GM23338 (cell line): ENCODE measurements at regions not wholly inside any gene's neighbourhood (a gene's known extent, or its start where the extent isn't known, plus 50 kb on each side); places are given as distances from the start of the nearest gene placed in this dataset.

Source experiments
- ATAC-seq: fragments of 200-7000 bp; cut with Tn5 transposase; 3 replicates; pipeline ENCODE4 v1.9.1; 2020
- DNase-seq: peaks from one replicate; pipeline ENCODE4 v3.0.0-alpha.2; 2015; ENCODE audit warnings: low spot score
- H2AFZ ChIP-seq: fragments of 200-600 bp; sonication (generic); 2 replicates; pipeline ENCODE4 v1.8.0; 2016; ENCODE audit warnings: antibody characterized with exemption, mild to moderate bottlenecking, moderate library complexity
- H3F3A ChIP-seq: fragments of 200-600 bp; sonication (generic); replicated peaks from 2 replicates; pipeline ENCODE4 v1.8.0; 2017; ENCODE audit warnings: antibody characterized with exemption, mixed run types, low read depth
- H3K27ac ChIP-seq: fragments of 200-600 bp; sonication (generic); 2 replicates; pipeline ENCODE4 v1.6.1; 2016; ENCODE audit warnings: low read depth
- H3K27me3 ChIP-seq: fragments of 200-600 bp; sonication (generic); 2 replicates; pipeline ENCODE4 v1.8.0; 2016; ENCODE audit warnings: mild to moderate bottlenecking, mixed run types, moderate library complexity; ENCODE audit not compliant: insufficient read depth
- H3K36me3 ChIP-seq: fragments of 200-600 bp; sonication (generic); 2 replicates; pipeline ENCODE4 v1.8.0; 2016; ENCODE audit warnings: mild to moderate bottlenecking; ENCODE audit not compliant: insufficient read depth
- H3K4me1 ChIP-seq: fragments of 200-600 bp; sonication (generic); 2 replicates; pipeline ENCODE4 v1.8.0; 2016; ENCODE audit warnings: mild to moderate bottlenecking, moderate library complexity; ENCODE audit not compliant: insufficient read depth
- H3K4me2 ChIP-seq: fragments of 200-600 bp; sonication (generic); 2 replicates; pipeline ENCODE4 v1.7.1; 2017; ENCODE audit warnings: mixed run types
- H3K4me3 ChIP-seq: fragments of 200-600 bp; sonication (generic); 2 replicates; pipeline ENCODE4 v1.6.1; 2016; ENCODE audit warnings: mixed run types
- H3K79me2 ChIP-seq: fragments of 200-600 bp; sonication (generic); replicated peaks from 2 replicates; pipeline ENCODE4 v1.8.0; 2017; ENCODE audit warnings: mild to moderate bottlenecking; ENCODE audit not compliant: insufficient read depth
- H3K9me2 ChIP-seq: fragments of 200-600 bp; sonication (generic); 2 replicates; pipeline ENCODE4 v1.8.0; 2017; ENCODE audit not compliant: insufficient read depth
- H4K20me1 ChIP-seq: fragments of 200-600 bp; sonication (generic); replicated peaks from 2 replicates; pipeline ENCODE4 v1.8.0; 2017; ENCODE audit warnings: mild to moderate bottlenecking; ENCODE audit not compliant: insufficient read depth
- H3K27ac Mint-ChIP-seq: 2 replicates; pipeline ENCODE4 v1.8.0; 2020; ENCODE audit warnings: inconsistent platforms, mild to moderate bottlenecking, moderate library complexity, mixed read lengths
- H3K27me3 Mint-ChIP-seq: 3 replicates; pipeline ENCODE4 v1.8.0; 2022; ENCODE audit warnings: low read depth, mild to moderate bottlenecking, moderate library complexity, mixed read lengths, inconsistent platforms; ENCODE audit not compliant: insufficient read depth, poor library complexity
- H3K36me3 Mint-ChIP-seq: 3 replicates; pipeline ENCODE4 v1.8.0; 2021; ENCODE audit warnings: low read depth, mild to moderate bottlenecking, inconsistent platforms, moderate library complexity, mixed read lengths
- H3K4me1 Mint-ChIP-seq: 3 replicates; pipeline ENCODE4 v1.8.0; 2020; ENCODE audit warnings: mild to moderate bottlenecking, inconsistent platforms, mixed read lengths
- H3K4me3 Mint-ChIP-seq: 3 replicates; pipeline ENCODE4 v1.8.0; 2021; ENCODE audit warnings: moderate library complexity, mild to moderate bottlenecking, inconsistent platforms, mixed read lengths
- H3K9me3 Mint-ChIP-seq: 3 replicates; pipeline ENCODE4 v1.8.0; 2020; ENCODE audit warnings: moderate library complexity, mild to moderate bottlenecking, inconsistent platforms, mixed read lengths
- POLR2AphosphoS5 ChIP-seq: IDR thresholded peaks from 2 replicates; pipeline ENCODE4 v1.6.1; 2016; ENCODE audit warnings: antibody characterized with exemption, low read depth
- STAT1 ChIP-seq: IDR thresholded peaks from one replicate; pipeline ENCODE4 v1.6.1; 2016; ENCODE audit warnings: antibody characterized with exemption; ENCODE audit not compliant: unreplicated experiment
- ZNF114 ChIP-seq: fragments of 250-450 bp; sonication (Bioruptor Pico); IDR thresholded peaks from 2 replicates; pipeline ENCODE4 v1.5.0; 2020; ENCODE audit warnings: mild to moderate bottlenecking, moderate library complexity
- ZNF331 ChIP-seq: fragments of 250-450 bp; sonication (Bioruptor Pico); IDR thresholded peaks from 2 replicates; pipeline ENCODE4 v1.5.0; 2020; ENCODE audit warnings: low read depth, mild to moderate bottlenecking, moderate library complexity
- TF ChIP-seq, protein P1 (sequence below), 2 experiments: fragments of 200-600 bp in 1 of 2; sonication (generic) in 1 of 2; conservative IDR thresholded peaks; 2 replicates each; pipeline versions ENCODE4 v1.5.1 to v1.6.1; 2016 to 2017; ENCODE audit warnings: antibody characterized with exemption in 2 of 2, low read depth in 2 of 2, mild to moderate bottlenecking in 2 of 2, moderate library complexity in 1 of 2
- TF ChIP-seq, protein P2 (sequence below): fragments of 250-450 bp; sonication (Bioruptor Pico); IDR thresholded peaks from 2 replicates; pipeline ENCODE4 v1.5.0; 2020; ENCODE audit warnings: mild to moderate bottlenecking, moderate library complexity

DNA sequence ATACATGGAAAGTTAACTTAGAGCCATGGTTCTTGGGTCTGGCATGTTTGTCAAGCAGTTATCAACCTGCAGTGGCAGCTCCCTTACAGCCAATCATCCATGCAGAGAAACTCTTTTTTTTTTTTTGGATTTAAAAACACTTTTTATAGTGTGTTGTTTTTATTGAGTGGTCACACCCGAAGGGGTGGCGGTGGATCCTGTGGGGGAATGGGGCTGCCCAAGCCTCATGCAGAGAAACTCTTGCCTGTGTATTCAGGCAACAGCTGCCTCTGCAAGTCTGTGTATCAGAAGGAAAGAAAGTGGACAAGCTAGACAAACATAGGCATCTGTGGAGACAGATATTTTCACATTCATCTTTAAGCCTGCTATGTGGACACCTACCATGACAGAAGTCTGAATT is 104.8 kb downstream of the GLUL start:
- no peak for ATAC-seq
- Histone ChIP-seq H2AFZ (no peak overlapping the region), H3K36me3 (no peaks in the 10 kb centered on the region), H3K4me2 (no peak overlapping the region), H4K20me1 (no peaks in the 10 kb centered on the region), H3K27me3 (no peaks in the 10 kb centered on the region), H3K79me2 (no peaks in the 10 kb centered on the region), H3K27ac (no peak overlapping the region), H3K4me3 (no peak overlapping the region), H3K9me2 (no peaks in the 10 kb centered on the region; the same call in 1 of the 2 replicates), H3F3A (no peaks in the 10 kb centered on the region), H3K4me1 (no peaks in the 10 kb centered on the region)
- no peaks in the 10 kb centered on the region for H3K36me3 Mint-ChIP-seq
- TF ChIP-seq, protein P1, sequence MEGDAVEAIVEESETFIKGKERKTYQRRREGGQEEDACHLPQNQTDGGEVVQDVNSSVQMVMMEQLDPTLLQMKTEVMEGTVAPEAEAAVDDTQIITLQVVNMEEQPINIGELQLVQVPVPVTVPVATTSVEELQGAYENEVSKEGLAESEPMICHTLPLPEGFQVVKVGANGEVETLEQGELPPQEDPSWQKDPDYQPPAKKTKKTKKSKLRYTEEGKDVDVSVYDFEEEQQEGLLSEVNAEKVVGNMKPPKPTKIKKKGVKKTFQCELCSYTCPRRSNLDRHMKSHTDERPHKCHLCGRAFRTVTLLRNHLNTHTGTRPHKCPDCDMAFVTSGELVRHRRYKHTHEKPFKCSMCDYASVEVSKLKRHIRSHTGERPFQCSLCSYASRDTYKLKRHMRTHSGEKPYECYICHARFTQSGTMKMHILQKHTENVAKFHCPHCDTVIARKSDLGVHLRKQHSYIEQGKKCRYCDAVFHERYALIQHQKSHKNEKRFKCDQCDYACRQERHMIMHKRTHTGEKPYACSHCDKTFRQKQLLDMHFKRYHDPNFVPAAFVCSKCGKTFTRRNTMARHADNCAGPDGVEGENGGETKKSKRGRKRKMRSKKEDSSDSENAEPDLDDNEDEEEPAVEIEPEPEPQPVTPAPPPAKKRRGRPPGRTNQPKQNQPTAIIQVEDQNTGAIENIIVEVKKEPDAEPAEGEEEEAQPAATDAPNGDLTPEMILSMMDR (conservative IDR thresholded peaks at IDR 0.05; ENCODE audit: low read depth in 2 of 2) = no peak
- no peak for TF ChIP-seq ZNF331 (CRISPR knock-in tag)
- H3K27me3 Mint-ChIP-seq = no peaks in the 10 kb centered on the region
- H3K27ac Mint-ChIP-seq = no peak overlapping the region; the same call in 1 of the 2 replicates
- no peak overlapping the region for H3K4me3 Mint-ChIP-seq
- H3K9me3 Mint-ChIP-seq = no peaks in the 10 kb centered on the region
- no peak for DNase-seq
- no peaks in the 10 kb centered on the region for H3K4me1 Mint-ChIP-seq

DNA sequence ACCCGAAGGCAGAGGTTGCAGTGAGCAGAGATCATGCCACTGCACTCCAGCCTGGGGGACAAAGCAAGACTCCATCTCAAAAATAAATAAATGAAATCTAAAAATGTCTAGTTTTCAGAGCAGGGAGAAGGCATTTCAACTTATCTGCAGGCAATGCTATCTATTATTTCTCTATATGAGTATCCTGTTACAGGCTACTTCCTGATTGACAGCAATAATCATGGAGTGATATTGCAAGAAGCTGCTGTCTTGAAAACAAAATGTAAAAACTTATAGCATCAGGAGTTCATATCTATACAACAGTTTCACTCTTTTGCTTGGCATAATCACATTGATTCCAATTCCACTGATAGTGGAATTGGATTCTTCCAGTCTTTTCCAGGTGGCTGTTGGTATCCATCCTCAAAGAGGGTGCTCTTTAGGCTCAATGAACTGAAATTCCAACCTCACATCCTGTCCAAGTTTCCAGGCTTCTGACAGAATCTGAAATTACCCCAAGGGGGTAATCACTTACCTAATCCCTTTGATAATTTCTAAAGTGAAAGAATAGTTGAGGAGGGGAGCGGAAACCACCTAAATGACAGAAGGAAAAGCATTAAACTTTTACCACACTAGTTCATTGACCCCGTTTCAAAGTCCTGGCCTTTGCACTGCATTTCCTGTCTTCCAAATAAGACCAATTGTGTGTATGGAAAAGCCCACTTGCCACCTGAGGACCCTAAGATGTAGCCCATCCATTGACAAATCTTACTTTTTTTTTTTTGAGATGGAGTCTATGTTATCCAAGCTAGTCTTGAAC is 107.6 kb downstream of the GLUL start:
- DNase-seq (no peak), ATAC-seq (no peak)
- Mint-ChIP-seq H3K27ac (no peak overlapping the region), H3K9me3 (no peaks in the 10 kb centered on the region), H3K4me3 (no peak overlapping the region), H3K27me3 (no peaks in the 10 kb centered on the region), H3K36me3 (no peaks in the 10 kb centered on the region), H3K4me1 (peaks cover 3% of the 10 kb centered on the region; the same call in 1 of the 3 replicates)
- no peaks in the 10 kb centered on the region; the same call in 1 of the 2 replicates for H3K9me2 ChIP-seq
- no peak overlapping the region for H2AFZ ChIP-seq
- no peaks in the 10 kb centered on the region for H3K4me1 ChIP-seq
- no peaks in the 10 kb centered on the region for H3K79me2 ChIP-seq
- H3K27me3 ChIP-seq = no peaks in the 10 kb centered on the region
- no peak overlapping the region for H3K4me2 ChIP-seq
- H3F3A ChIP-seq = no peaks in the 10 kb centered on the region
- H3K4me3 ChIP-seq = no peak overlapping the region
- no peak overlapping the region for H3K27ac ChIP-seq
- H4K20me1 ChIP-seq = no peaks in the 10 kb centered on the region
- no peaks in the 10 kb centered on the region for H3K36me3 ChIP-seq
- TF ChIP-seq ZNF114 (CRISPR knock-in tag) = no peak
- TF ChIP-seq, protein P1 (conservative IDR thresholded peaks at IDR 0.05; ENCODE audit: low read depth in 2 of 2) = no peak
- TF ChIP-seq POLR2AphosphoS5 = no peak
- TF ChIP-seq, protein P2, sequence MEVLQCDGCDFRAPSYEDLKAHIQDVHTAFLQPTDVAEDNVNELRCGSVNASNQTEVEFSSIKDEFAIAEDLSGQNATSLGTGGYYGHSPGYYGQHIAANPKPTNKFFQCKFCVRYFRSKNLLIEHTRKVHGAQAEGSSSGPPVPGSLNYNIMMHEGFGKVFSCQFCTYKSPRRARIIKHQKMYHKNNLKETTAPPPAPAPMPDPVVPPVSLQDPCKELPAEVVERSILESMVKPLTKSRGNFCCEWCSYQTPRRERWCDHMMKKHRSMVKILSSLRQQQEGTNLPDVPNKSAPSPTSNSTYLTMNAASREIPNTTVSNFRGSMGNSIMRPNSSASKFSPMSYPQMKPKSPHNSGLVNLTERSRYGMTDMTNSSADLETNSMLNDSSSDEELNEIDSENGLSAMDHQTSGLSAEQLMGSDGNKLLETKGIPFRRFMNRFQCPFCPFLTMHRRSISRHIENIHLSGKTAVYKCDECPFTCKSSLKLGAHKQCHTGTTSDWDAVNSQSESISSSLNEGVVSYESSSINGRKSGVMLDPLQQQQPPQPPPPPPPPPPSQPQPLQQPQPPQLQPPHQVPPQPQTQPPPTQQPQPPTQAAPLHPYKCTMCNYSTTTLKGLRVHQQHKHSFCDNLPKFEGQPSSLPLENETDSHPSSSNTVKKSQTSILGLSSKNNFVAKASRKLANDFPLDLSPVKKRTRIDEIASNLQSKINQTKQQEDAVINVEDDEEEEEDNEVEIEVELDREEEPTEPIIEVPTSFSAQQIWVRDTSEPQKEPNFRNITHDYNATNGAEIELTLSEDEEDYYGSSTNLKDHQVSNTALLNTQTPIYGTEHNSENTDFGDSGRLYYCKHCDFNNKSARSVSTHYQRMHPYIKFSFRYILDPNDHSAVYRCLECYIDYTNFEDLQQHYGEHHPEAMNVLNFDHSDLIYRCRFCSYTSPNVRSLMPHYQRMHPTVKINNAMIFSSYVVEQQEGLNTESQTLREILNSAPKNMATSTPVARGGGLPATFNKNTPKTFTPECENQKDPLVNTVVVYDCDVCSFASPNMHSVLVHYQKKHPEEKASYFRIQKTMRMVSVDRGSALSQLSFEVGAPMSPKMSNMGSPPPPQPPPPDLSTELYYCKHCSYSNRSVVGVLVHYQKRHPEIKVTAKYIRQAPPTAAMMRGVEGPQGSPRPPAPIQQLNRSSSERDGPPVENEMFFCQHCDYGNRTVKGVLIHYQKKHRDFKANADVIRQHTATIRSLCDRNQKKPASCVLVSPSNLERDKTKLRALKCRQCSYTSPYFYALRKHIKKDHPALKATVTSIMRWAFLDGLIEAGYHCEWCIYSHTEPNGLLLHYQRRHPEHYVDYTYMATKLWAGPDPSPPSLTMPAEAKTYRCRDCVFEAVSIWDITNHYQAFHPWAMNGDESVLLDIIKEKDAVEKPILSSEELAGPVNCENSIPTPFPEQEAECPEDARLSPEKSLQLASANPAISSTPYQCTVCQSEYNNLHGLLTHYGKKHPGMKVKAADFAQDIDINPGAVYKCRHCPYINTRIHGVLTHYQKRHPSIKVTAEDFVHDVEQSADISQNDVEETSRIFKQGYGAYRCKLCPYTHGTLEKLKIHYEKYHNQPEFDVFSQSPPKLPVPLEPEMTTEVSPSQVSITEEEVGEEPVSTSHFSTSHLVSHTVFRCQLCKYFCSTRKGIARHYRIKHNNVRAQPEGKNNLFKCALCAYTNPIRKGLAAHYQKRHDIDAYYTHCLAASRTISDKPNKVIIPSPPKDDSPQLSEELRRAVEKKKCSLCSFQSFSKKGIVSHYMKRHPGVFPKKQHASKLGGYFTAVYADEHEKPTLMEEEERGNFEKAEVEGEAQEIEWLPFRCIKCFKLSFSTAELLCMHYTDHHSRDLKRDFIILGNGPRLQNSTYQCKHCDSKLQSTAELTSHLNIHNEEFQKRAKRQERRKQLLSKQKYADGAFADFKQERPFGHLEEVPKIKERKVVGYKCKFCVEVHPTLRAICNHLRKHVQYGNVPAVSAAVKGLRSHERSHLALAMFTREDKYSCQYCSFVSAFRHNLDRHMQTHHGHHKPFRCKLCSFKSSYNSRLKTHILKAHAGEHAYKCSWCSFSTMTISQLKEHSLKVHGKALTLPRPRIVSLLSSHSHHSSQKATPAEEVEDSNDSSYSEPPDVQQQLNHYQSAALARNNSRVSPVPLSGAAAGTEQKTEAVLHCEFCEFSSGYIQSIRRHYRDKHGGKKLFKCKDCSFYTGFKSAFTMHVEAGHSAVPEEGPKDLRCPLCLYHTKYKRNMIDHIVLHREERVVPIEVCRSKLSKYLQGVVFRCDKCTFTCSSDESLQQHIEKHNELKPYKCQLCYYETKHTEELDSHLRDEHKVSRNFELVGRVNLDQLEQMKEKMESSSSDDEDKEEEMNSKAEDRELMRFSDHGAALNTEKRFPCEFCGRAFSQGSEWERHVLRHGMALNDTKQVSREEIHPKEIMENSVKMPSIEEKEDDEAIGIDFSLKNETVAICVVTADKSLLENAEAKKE (CRISPR knock-in tag) = no peak
- TF ChIP-seq STAT1 = no peak
